GM10266 (cell line): ENCODE measurements at regions not wholly inside any gene's neighbourhood (a gene's known extent, or its start where the extent isn't known, plus 50 kb on each side); places are given as distances from the start of the nearest gene placed in this dataset.
"Not testable (repeated sequence)": the region's sequence is repeated elsewhere in the genome, so short reads cannot be mapped to it uniquely, and the experiment has no call there.

Source experiments
- DNase-seq: peaks from one replicate; pipeline ENCODE4 v3.0.0; 2012; ENCODE audit errors: extremely low spot score
- CTCF ChIP-seq: IDR thresholded peaks from 2 replicates; pipeline ENCODE4 v1.5.1; 2012; ENCODE audit warnings: mild to moderate bottlenecking, low read depth; ENCODE audit not compliant: control insufficient read depth, insufficient read depth; ENCODE audit errors: missing control alignments

- DNase-seq, result no peak
- no peak for TF ChIP-seq CTCF
Observed at GRCh38 chr2:150256736-150257135, 230.7 kb downstream of the RND3 start.

- no peak for TF ChIP-seq CTCF
- no peak for DNase-seq
Observed at GRCh38 chr2:150255528-150255927, 231.9 kb downstream of the RND3 start.

GRCh38 chr2:150249735-150250134, 237.7 kb downstream of the RND3 start:
- not testable (repeated sequence) for DNase-seq

- no peak for TF ChIP-seq CTCF
- DNase-seq, result no peak
Observed at GRCh38 chr2:150247481-150247880, 240.0 kb downstream of the RND3 start.

GRCh38 chr2:150234787-150235446, 252.6 kb downstream of the RND3 start:
- no peak for DNase-seq
- no peak for TF ChIP-seq CTCF

GRCh38 chr2:150232871-150233270, 254.6 kb downstream of the RND3 start:
- no peak for TF ChIP-seq CTCF
- DNase-seq, result no peak

- TF ChIP-seq CTCF, result no peak
- DNase-seq, result no peak
Observed at GRCh38 chr2:150232321-150232720, 255.1 kb downstream of the RND3 start.

GRCh38 chr2:150230616-150231015, 256.9 kb downstream of the RND3 start:
- no peak for DNase-seq

More at GRCh38 chr2:150230616-150231015, 256.9 kb downstream of the RND3 start:
- TF ChIP-seq CTCF, result no peak
